ENCODE measurements at regions not wholly inside any gene's neighbourhood (a gene's known extent, or its start where the extent isn't known, plus 50 kb on each side); places are given as distances from the start of the nearest gene placed in this dataset.

DNA sequence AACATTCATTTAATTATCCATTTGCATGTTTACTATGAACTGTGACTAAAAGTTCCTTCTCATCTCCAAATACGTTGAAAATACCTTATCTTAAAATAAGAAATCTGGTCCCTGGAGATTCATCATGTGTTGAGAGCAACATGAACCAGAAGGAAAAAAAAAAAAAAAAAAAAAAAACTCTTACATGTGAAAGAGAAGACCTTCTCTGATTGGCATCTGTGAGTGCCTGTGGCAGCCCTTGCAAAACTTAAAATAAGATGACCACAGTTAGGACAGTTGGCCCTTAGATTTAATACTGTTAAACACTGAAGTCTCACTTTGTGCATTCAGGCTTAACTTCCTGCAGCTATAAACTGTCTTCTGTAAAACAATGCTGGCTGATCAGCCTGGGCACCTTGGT lies 1395.2 kb upstream of the ADGRL4 start:
- TF ChIP-seq POLR2A (IDR thresholded peaks at IDR 0.05), result no peak
- TF ChIP-seq, protein P1, sequence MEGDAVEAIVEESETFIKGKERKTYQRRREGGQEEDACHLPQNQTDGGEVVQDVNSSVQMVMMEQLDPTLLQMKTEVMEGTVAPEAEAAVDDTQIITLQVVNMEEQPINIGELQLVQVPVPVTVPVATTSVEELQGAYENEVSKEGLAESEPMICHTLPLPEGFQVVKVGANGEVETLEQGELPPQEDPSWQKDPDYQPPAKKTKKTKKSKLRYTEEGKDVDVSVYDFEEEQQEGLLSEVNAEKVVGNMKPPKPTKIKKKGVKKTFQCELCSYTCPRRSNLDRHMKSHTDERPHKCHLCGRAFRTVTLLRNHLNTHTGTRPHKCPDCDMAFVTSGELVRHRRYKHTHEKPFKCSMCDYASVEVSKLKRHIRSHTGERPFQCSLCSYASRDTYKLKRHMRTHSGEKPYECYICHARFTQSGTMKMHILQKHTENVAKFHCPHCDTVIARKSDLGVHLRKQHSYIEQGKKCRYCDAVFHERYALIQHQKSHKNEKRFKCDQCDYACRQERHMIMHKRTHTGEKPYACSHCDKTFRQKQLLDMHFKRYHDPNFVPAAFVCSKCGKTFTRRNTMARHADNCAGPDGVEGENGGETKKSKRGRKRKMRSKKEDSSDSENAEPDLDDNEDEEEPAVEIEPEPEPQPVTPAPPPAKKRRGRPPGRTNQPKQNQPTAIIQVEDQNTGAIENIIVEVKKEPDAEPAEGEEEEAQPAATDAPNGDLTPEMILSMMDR (IDR thresholded peaks at IDR 0.05 in 8 of 11, conservative IDR thresholded peaks at IDR 0.05 in 3 of 11), result no peak
- no peaks in the 10 kb centered on the region for H3K4me1 ChIP-seq
- 56 to 79% (median 68%) methylated on average over 1 of the region's 1 CpG for WGBS, 5 donors
- H3K4me3 ChIP-seq, result no peak overlapping the region
- H3K36me3 ChIP-seq, result no peaks in the 10 kb centered on the region
- DNase-seq, result no peak
- H3K27me3 ChIP-seq (replicated peaks in 1 of 7), result no peaks in the 10 kb centered on the region
- H3K27ac ChIP-seq, result no peak overlapping the region
- peaks cover 0 to 13% (median 0%) of the 10 kb centered on the region in 8 donors for H3K9me3 ChIP-seq
- intact Hi-C loops (cut with DNase I; ENCODE audit: low total_unique reads), result no loop called here

DNA sequence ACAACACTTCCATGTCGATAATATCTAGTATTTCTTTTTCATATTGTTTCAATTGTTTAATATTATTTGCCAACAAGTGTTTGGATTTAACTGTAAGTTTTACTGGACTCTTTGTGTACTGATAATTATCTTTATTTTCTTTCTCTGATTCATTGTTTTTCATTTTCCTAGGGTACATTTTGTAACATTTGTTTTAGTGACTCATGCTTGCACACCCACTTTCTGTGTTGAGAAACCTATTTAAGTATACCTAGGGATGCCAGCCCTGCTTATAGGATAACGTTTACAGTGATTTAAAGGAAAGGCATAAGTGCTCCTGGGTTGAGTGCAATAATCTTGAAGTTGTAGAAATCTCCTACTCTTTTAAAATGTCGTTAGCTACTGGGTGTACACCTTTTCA lies 1386.0 kb upstream of the ADGRL4 start:
- intact Hi-C loops (cut with DNase I; ENCODE audit: low total_unique reads), result no loop called here
- no peaks in the 10 kb centered on the region for H3K27me3 ChIP-seq (replicated peaks in 1 of 7)
- no peaks in the 10 kb centered on the region for H3K4me1 ChIP-seq
- TF ChIP-seq POLR2AphosphoS5 (IDR thresholded peaks at IDR 0.05), result no peak
- TF ChIP-seq, protein P1 (IDR thresholded peaks at IDR 0.05 in 8 of 11, conservative IDR thresholded peaks at IDR 0.05 in 3 of 11), result no peak
- DNase-seq, result no peak
- no peak overlapping the region for H3K4me3 ChIP-seq
- H3K27ac ChIP-seq, result no peak overlapping the region
- no peaks in the 10 kb centered on the region for H3K36me3 ChIP-seq
- WGBS, 5 donors, result 62 to 77% (median 67%) methylated on average over 3 of the region's 3 CpGs
- peaks cover 0 to 32% (median 22%) of the 10 kb centered on the region in 8 donors for H3K9me3 ChIP-seq

DNA sequence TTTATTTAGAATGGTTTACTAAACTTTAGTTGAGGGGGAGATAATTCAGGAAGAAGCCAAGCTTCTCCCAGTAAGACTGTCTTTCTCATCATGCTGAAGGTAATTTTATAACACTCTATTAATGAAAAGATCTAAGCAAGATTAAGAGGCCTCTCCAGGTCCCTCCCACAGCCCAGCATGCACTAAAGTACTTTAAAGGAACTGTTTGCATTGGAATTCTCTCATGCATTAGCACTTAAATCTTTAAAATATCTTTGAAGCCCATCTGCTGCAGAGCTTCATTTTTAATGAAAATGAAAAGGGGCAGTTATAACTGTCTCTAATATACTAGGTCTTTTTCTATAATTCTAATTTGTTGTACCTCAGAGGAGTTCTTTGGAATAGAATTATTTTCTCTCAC lies 1379.1 kb upstream of the ADGRL4 start:
- no peaks in the 10 kb centered on the region for H3K36me3 ChIP-seq
- H3K9me3 ChIP-seq, result peaks cover 0 to 34% (median 16%) of the 10 kb centered on the region in 8 donors
- H3K27ac ChIP-seq, result no peak overlapping the region
- no peak for DNase-seq
- no peaks in the 10 kb centered on the region for H3K4me1 ChIP-seq
- no peaks in the 10 kb centered on the region for H3K27me3 ChIP-seq (replicated peaks in 1 of 7)
- no peak overlapping the region for H3K4me3 ChIP-seq
- intact Hi-C loops (cut with DNase I; ENCODE audit: low total_unique reads), result no loop called here
- no peak for TF ChIP-seq POLR2A (IDR thresholded peaks at IDR 0.05)
- no peak for TF ChIP-seq POLR2AphosphoS5 (IDR thresholded peaks at IDR 0.05)
- TF ChIP-seq, protein P1 (IDR thresholded peaks at IDR 0.05 in 8 of 11, conservative IDR thresholded peaks at IDR 0.05 in 3 of 11), result no peak

DNA sequence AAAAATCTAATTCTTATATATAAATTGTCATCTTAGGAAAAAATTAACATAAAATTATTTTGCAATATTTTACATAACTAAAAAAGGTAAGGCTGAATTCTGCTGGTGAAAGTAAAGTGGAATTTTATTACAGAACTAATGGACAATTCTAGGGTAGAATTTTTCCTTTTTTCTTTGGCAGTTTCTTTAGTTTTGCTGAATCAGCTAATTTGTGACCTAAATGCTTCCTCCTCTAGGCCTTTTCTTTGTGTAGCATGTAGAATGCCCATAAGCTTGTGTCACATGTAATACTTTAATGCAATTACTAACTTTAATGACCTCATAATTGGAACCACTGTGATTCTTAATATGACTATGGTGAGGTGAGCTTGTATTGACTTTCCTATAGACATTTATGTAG lies 1378.4 kb upstream of the ADGRL4 start:
- no peaks in the 10 kb centered on the region for H3K4me1 ChIP-seq
- H3K27me3 ChIP-seq (replicated peaks in 1 of 7), result no peaks in the 10 kb centered on the region
- H3K4me3 ChIP-seq, result no peak overlapping the region
- H3K9me3 ChIP-seq, result peaks cover 0 to 29% (median 13%) of the 10 kb centered on the region in 8 donors
- DNase-seq, result no peak
- no peaks in the 10 kb centered on the region for H3K36me3 ChIP-seq
- TF ChIP-seq, protein P1 (IDR thresholded peaks at IDR 0.05 in 8 of 11, conservative IDR thresholded peaks at IDR 0.05 in 3 of 11), result no peak
- no peak for TF ChIP-seq POLR2AphosphoS5 (IDR thresholded peaks at IDR 0.05)
- TF ChIP-seq POLR2A (IDR thresholded peaks at IDR 0.05), result no peak
- no peak overlapping the region for H3K27ac ChIP-seq
- intact Hi-C loops (cut with DNase I; ENCODE audit: low total_unique reads), result no loop called here
